ENCODE measurements at regions not wholly inside any gene's neighbourhood (a gene's known extent, or its start where the extent isn't known, plus 50 kb on each side); places are given as distances from the start of the nearest gene placed in this dataset.

DNA sequence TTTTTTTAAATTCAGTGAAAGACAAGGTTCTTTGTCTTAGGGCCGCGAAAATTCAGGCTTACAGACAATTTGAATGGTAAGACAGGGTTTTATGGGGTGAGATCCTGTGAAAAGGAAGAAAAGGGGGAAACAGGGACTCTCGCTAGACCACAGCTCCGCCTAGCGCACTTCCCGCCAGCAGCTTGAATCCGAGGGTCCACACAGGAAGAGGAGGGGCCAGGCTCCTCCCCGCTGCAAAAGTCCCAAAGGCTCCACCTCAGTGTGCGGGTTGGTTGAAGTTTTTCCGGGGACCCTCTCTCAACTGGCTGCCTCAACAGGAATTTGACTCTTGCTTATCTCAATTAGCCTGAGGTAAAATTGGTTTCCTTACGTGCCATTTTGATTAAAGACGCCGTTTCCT is 950.9 kb upstream of the CNTN5 start:
- Mint-ChIP-seq H3K27ac (ENCODE audit: unreplicated experiment) (no peak overlapping the region), H3K27me3 (ENCODE audit: unreplicated experiment) (peaks cover 2% of the 10 kb centered on the region), H3K4me1 (ENCODE audit: unreplicated experiment) (no peaks in the 10 kb centered on the region), H3K4me3 (ENCODE audit: unreplicated experiment) (no peak overlapping the region), H3K9me3 (ENCODE audit: unreplicated experiment) (no peaks in the 10 kb centered on the region), H3K36me3 (ENCODE audit: low read depth, unreplicated experiment) (no peaks in the 10 kb centered on the region)
- TF ChIP-seq, protein P1, sequence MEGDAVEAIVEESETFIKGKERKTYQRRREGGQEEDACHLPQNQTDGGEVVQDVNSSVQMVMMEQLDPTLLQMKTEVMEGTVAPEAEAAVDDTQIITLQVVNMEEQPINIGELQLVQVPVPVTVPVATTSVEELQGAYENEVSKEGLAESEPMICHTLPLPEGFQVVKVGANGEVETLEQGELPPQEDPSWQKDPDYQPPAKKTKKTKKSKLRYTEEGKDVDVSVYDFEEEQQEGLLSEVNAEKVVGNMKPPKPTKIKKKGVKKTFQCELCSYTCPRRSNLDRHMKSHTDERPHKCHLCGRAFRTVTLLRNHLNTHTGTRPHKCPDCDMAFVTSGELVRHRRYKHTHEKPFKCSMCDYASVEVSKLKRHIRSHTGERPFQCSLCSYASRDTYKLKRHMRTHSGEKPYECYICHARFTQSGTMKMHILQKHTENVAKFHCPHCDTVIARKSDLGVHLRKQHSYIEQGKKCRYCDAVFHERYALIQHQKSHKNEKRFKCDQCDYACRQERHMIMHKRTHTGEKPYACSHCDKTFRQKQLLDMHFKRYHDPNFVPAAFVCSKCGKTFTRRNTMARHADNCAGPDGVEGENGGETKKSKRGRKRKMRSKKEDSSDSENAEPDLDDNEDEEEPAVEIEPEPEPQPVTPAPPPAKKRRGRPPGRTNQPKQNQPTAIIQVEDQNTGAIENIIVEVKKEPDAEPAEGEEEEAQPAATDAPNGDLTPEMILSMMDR (IDR thresholded peaks at IDR 0.05; ENCODE audit: unreplicated experiment): no peak
- DNase-seq (ENCODE audit: low spot score): no peak

DNA sequence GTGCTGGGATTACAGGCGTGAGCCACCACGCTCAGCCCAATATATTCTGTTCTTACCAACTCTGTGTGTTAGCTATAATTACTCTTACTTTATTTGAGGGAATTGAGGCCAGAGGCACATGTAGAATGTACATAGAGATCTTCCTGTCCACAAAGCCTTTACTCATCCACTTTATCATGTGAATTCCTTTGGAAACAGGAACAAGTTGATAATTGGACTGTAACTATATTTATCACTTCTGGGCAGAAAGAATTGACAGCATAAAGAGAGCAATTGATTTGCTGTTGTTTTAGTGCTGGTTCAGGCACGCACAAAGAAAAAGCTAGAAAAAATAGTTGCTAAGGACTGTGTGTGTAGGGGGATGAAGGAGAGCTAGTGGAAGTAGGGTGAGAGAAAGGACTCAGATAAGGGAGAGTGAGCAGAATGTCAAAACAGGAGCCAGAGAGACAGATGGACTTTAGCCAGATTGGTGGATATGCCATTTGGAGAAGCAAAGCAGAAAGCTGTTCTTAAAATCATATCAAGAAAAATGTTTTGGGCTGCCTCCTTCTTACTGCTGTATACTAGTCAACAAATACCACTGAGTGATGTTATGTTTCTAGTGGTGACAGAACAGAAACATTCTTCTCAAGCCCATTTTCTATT is 929.8 kb upstream of the CNTN5 start:
- H3K9me3 Mint-ChIP-seq (ENCODE audit: unreplicated experiment): no peaks in the 10 kb centered on the region
- no peak for DNase-seq (ENCODE audit: low spot score)
- TF ChIP-seq, protein P1 (IDR thresholded peaks at IDR 0.05; ENCODE audit: unreplicated experiment): no peak
- H3K36me3 Mint-ChIP-seq (ENCODE audit: low read depth, unreplicated experiment): no peaks in the 10 kb centered on the region
- H3K4me3 Mint-ChIP-seq (ENCODE audit: unreplicated experiment): no peak overlapping the region
- H3K27me3 Mint-ChIP-seq (ENCODE audit: unreplicated experiment): peaks cover 1% of the 10 kb centered on the region
- H3K27ac Mint-ChIP-seq (ENCODE audit: unreplicated experiment): no peak overlapping the region
- no peaks in the 10 kb centered on the region for H3K4me1 Mint-ChIP-seq (ENCODE audit: unreplicated experiment)

DNA sequence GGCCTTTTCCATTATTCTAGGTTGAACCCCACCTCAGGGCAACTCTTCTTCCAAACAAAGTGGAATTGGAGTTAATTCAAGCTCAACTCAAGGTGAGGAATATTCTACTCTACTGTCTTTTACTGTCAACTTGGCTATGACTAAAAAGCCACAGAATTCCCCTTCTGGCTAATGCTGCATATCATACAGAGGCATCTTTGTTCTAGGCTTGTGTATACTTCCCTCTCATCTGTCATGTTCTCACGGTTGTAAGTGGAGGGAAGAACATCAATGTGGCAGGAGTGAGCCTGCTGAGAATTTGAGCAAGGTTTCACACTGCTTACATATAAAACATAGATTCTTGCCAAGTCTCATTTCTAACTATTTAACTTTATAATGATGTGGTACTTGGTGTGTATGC is 921.4 kb upstream of the CNTN5 start:
- Mint-ChIP-seq H3K27me3 (ENCODE audit: unreplicated experiment) (no peaks in the 10 kb centered on the region), H3K4me3 (ENCODE audit: unreplicated experiment) (no peak overlapping the region), H3K9me3 (ENCODE audit: unreplicated experiment) (no peaks in the 10 kb centered on the region), H3K36me3 (ENCODE audit: low read depth, unreplicated experiment) (no peaks in the 10 kb centered on the region), H3K27ac (ENCODE audit: unreplicated experiment) (no peak overlapping the region), H3K4me1 (ENCODE audit: unreplicated experiment) (no peaks in the 10 kb centered on the region)
- no peak for DNase-seq (ENCODE audit: low spot score)
- TF ChIP-seq, protein P1 (IDR thresholded peaks at IDR 0.05; ENCODE audit: unreplicated experiment): no peak

DNA sequence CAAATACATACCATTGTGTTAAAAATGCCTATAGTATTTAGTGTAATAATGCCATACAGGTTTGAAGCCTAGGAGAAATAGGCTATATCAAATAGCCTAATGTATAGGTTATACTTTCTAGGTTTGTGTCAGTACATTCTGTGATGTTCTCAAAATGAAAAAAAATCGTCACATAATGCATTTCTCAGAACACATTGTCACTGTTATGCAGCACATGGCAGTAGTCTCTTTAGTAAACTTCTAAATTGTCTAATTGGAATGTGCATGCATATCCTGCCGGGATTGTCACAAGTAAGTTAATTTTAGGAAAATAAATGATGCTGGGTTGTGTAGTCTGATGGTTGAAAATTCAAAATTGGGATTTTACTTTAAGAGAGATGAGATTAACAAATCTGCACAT is 920.1 kb upstream of the CNTN5 start:
- H3K27me3 Mint-ChIP-seq (ENCODE audit: unreplicated experiment): no peaks in the 10 kb centered on the region
- DNase-seq (ENCODE audit: low spot score): no peak
- H3K9me3 Mint-ChIP-seq (ENCODE audit: unreplicated experiment): no peaks in the 10 kb centered on the region
- H3K4me3 Mint-ChIP-seq (ENCODE audit: unreplicated experiment): no peak overlapping the region
- H3K27ac Mint-ChIP-seq (ENCODE audit: unreplicated experiment): no peak overlapping the region
- H3K36me3 Mint-ChIP-seq (ENCODE audit: low read depth, unreplicated experiment): no peaks in the 10 kb centered on the region
- TF ChIP-seq, protein P1 (IDR thresholded peaks at IDR 0.05; ENCODE audit: unreplicated experiment): no peak
- H3K4me1 Mint-ChIP-seq (ENCODE audit: unreplicated experiment): no peaks in the 10 kb centered on the region

DNA sequence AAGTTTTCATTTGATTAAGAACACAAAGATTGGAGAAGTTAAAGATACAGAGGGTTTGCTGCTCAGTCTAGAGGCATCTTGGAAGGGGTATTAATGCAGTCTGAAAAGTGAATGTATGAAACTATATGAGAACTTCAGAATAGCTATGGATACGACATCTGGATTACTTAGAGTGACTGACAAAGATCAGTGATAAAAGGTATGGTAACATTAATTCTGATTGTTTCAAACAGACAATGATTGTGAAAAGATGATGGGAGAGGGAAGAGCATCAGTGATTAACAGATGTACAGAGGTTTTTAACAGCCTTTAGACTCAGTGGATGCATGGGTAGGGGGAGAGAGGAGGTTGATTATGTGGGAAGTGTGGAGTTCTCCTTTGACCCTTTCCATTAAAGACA is 919.4 kb upstream of the CNTN5 start:
- Mint-ChIP-seq H3K4me1 (ENCODE audit: unreplicated experiment) (no peaks in the 10 kb centered on the region), H3K4me3 (ENCODE audit: unreplicated experiment) (no peak overlapping the region), H3K27ac (ENCODE audit: unreplicated experiment) (no peak overlapping the region), H3K9me3 (ENCODE audit: unreplicated experiment) (no peaks in the 10 kb centered on the region), H3K36me3 (ENCODE audit: low read depth, unreplicated experiment) (no peaks in the 10 kb centered on the region), H3K27me3 (ENCODE audit: unreplicated experiment) (no peaks in the 10 kb centered on the region)
- no peak for DNase-seq (ENCODE audit: low spot score)
- TF ChIP-seq, protein P1 (IDR thresholded peaks at IDR 0.05; ENCODE audit: unreplicated experiment): no peak
